HCT116 (cell line): ENCODE measurements at regions not wholly inside any gene's neighbourhood (a gene's known extent, or its start where the extent isn't known, plus 50 kb on each side); places are given as distances from the start of the nearest gene placed in this dataset.

Experiments
- ATAC-seq: fragments of 200-7000 bp; cut with Tn5 transposase; 2 replicates; pipeline ENCODE4 v1.9.1; 2020; ENCODE audit warnings: mild to moderate bottlenecking, moderate library complexity
- BruUV-seq: library from RNA; stranded (reverse); fragments of 400-500 nt; replicated peaks from 2 replicates; lab custom pipeline; 2021; lab: Mats Ljungman, UMichigan
- CTCF ChIA-PET: fragments of 300-600 bp; sonication (Branson Sonifier 250); formaldehyde crosslinking; loops from one replicate; lab custom pipeline; 2021; ENCODE audit warnings: antibody characterized with exemption; lab: Charles Lee
- POLR2A ChIA-PET: fragments of 300-600, 350-600 bp; sonication (Branson Sonifier 250); formaldehyde crosslinking; loops from one replicate; lab custom pipeline; 2021; ENCODE audit warnings: antibody characterized with exemption; lab: Charles Lee
- RAD21 ChIA-PET, 2 experiments: fragments of 300-600 bp; sonication (Branson Sonifier 250); formaldehyde crosslinking; loops; one replicate each; lab custom pipeline; 2023; ENCODE audit warnings: low total read pairs in 2 of 2; ENCODE audit not compliant: uncharacterized antibody in 2 of 2, unreplicated experiment in 2 of 2, low non-redundant PET in 1 of 2; lab: Charles Lee
- DNase-seq: peaks from one replicate; pipeline ENCODE4 v3.0.0-alpha.2; 2010; ENCODE audit warnings: low read depth, low spot score
- H2AFZ ChIP-seq: fragments of 200-600 bp; shearing (Covaris generic), sonication (generic); 2 replicates; pipeline ENCODE4 v1.6.1; 2017; ENCODE audit warnings: low read depth, mixed run types, mixed read lengths, antibody characterized with exemption, low read length; ENCODE audit not compliant: poor library complexity, severe bottlenecking
- H3K27ac ChIP-seq: 2 replicates; pipeline ENCODE4 v1.5.1; 2012; ENCODE audit warnings: low read depth, low read length
- H3K27me3 ChIP-seq: fragments of 200-600 bp; sonication (generic); 2 replicates; pipeline ENCODE4 v1.6.1; 2016; ENCODE audit warnings: mixed run types, low read length, mixed read lengths; ENCODE audit not compliant: insufficient read depth
- H3K36me3 ChIP-seq, 2 experiments: fragments of 200-500 bp in 1 of 2; fragments of 200-600 bp in 1 of 2; sonication (Bioruptor generic) in 1 of 2; sonication (generic) in 1 of 2; 2 replicates each; pipeline versions ENCODE4 v1.5.1 to v1.6.1; 2014 to 2016; ENCODE audit warnings: low read length in 2 of 2, inconsistent platforms in 1 of 2, mixed read lengths in 1 of 2, mixed run types in 1 of 2; ENCODE audit not compliant: insufficient read depth in 2 of 2, control insufficient read depth in 1 of 2
- H3K4me1 ChIP-seq, 2 experiments: fragments of 200-600 bp in 1 of 2; sonication (generic) in 1 of 2; 2 replicates each; pipeline versions ENCODE4 v1.5.1 to v1.6.1; 2012 to 2017; ENCODE audit warnings: low read length in 2 of 2, inconsistent platforms in 1 of 2, mild to moderate bottlenecking in 1 of 2, mixed read lengths in 1 of 2, mixed run types in 1 of 2, moderate library complexity in 1 of 2; ENCODE audit not compliant: insufficient read depth in 2 of 2, control insufficient read depth in 1 of 2
- H3K4me2 ChIP-seq: fragments of 200-600 bp; sonication (generic); 2 replicates; pipeline ENCODE4 v1.6.1; 2017; ENCODE audit warnings: mixed run types, low read length, mixed read lengths
- H3K4me3 ChIP-seq, 2 experiments: fragments of 200-600 bp in 1 of 2; sonication (generic) in 1 of 2; replicated peaks in 1 of 2; 2 replicates each; pipeline ENCODE4 v1.5.1; 2011 to 2016; ENCODE audit warnings: low read length in 2 of 2, control low read depth in 1 of 2, low read depth in 1 of 2, mild to moderate bottlenecking in 1 of 2, mixed read lengths in 1 of 2, mixed run types in 1 of 2
- H3K79me2 ChIP-seq: fragments of 200-600 bp; sonication (generic); 2 replicates; pipeline ENCODE4 v1.6.1; 2017; ENCODE audit warnings: mild to moderate bottlenecking, mixed run types, low read length, moderate library complexity, mixed read lengths; ENCODE audit not compliant: insufficient read depth
- H3K9ac ChIP-seq: fragments of 200-600 bp; sonication (generic); 2 replicates; pipeline ENCODE4 v1.6.1; 2016; ENCODE audit warnings: low read length, mixed read lengths
- H3K9me2 ChIP-seq: fragments of 200-600 bp; sonication (generic), shearing (Covaris generic); 2 replicates; pipeline ENCODE4 v1.6.1; 2017; ENCODE audit warnings: mixed run types, mild to moderate bottlenecking, moderate library complexity; ENCODE audit not compliant: insufficient read depth
- H3K9me3 ChIP-seq, 2 experiments: fragments of 200-500 bp in 1 of 2; fragments of 200-600 bp in 1 of 2; sonication (Bioruptor generic) in 1 of 2; sonication (generic) in 1 of 2; 2 replicates each; pipeline ENCODE4 v1.6.1; 2014 to 2017; ENCODE audit warnings: low read length in 2 of 2, mixed read lengths in 2 of 2, inconsistent platforms in 1 of 2, low read depth in 1 of 2, mild to moderate bottlenecking in 1 of 2, mixed run types in 1 of 2, moderate library complexity in 1 of 2; ENCODE audit not compliant: control insufficient read depth in 1 of 2, insufficient read depth in 1 of 2
- H4K20me1 ChIP-seq: fragments of 200-600 bp; sonication (generic), shearing (Covaris generic); 2 replicates; pipeline ENCODE4 v1.6.1; 2017; ENCODE audit warnings: mixed run types, mild to moderate bottlenecking, moderate library complexity; ENCODE audit not compliant: insufficient read depth
- ATF3 ChIP-seq: IDR thresholded peaks from 2 replicates; pipeline ENCODE4 v1.6.1; 2012
- CBX3 ChIP-seq: IDR thresholded peaks from 2 replicates; pipeline ENCODE4 v1.6.1; 2012; ENCODE audit warnings: low read depth
- CEBPB ChIP-seq: IDR thresholded peaks from 2 replicates; pipeline ENCODE4 v1.6.1; 2012; ENCODE audit warnings: low read depth
- EZH2 ChIP-seq: fragments of 200-600 bp; sonication (generic); IDR thresholded peaks from 2 replicates; pipeline ENCODE4 v1.6.1; 2017; ENCODE audit warnings: antibody characterized with exemption, mixed run types
- EZH2phosphoT487 ChIP-seq: fragments of 200-600 bp; IDR thresholded peaks from 2 replicates; pipeline ENCODE4 v1.6.1; 2018; ENCODE audit warnings: antibody characterized with exemption, borderline replicate concordance
- FOSL1 ChIP-seq: IDR thresholded peaks from 2 replicates; pipeline ENCODE4 v1.6.1; 2012; ENCODE audit warnings: low read depth
- MAX ChIP-seq: IDR thresholded peaks from 2 replicates; pipeline ENCODE4 v1.6.1; 2012
- POLR2A ChIP-seq: IDR thresholded peaks from 2 replicates; pipeline ENCODE4 v1.7.0; 2011; ENCODE audit warnings: borderline replicate concordance; ENCODE audit not compliant: insufficient read depth, insufficient read length; ENCODE audit errors: extremely low read depth
- RAD21 ChIP-seq: IDR thresholded peaks from 2 replicates; pipeline ENCODE4 v1.6.1; 2012; ENCODE audit warnings: low read depth, mild to moderate bottlenecking
- TCF7L2 ChIP-seq: IDR thresholded peaks from 2 replicates; pipeline ENCODE4 v1.7.0; 2011; ENCODE audit warnings: borderline replicate concordance, inconsistent platforms; ENCODE audit not compliant: insufficient read depth, insufficient read length; ENCODE audit errors: extremely low read depth
- intact Hi-C: fragments of 100-400 bp; cut with micrococcal nuclease; formaldehyde crosslinking; loops from 2 replicates; pipeline ENCODE4 v1.10.0; 2022
- TF ChIP-seq, protein P1 (sequence below): IDR thresholded peaks from 2 replicates; pipeline ENCODE4 v1.6.1; 2012; ENCODE audit warnings: low read depth

DNA sequence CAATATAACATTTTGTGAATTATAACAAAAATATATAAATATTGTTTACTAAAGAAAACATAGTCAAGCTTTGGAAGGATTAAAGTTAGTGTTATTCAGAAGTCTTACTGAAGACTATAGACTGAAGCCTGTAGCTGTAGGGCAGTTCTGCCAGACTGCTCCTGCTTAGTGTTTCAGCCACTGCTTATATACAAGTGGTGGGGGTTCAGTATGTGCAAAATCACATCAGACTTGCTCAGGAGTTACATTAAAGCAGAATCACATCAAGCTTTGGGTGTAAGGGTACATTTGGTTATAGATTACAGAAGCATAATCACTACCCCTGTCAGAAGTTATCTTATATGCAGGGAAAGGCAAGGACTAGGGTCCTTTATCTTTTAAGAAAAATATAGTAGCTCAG lies 653.8 kb downstream of the ANKRD7 start (continued):
- TF ChIP-seq, protein P1, sequence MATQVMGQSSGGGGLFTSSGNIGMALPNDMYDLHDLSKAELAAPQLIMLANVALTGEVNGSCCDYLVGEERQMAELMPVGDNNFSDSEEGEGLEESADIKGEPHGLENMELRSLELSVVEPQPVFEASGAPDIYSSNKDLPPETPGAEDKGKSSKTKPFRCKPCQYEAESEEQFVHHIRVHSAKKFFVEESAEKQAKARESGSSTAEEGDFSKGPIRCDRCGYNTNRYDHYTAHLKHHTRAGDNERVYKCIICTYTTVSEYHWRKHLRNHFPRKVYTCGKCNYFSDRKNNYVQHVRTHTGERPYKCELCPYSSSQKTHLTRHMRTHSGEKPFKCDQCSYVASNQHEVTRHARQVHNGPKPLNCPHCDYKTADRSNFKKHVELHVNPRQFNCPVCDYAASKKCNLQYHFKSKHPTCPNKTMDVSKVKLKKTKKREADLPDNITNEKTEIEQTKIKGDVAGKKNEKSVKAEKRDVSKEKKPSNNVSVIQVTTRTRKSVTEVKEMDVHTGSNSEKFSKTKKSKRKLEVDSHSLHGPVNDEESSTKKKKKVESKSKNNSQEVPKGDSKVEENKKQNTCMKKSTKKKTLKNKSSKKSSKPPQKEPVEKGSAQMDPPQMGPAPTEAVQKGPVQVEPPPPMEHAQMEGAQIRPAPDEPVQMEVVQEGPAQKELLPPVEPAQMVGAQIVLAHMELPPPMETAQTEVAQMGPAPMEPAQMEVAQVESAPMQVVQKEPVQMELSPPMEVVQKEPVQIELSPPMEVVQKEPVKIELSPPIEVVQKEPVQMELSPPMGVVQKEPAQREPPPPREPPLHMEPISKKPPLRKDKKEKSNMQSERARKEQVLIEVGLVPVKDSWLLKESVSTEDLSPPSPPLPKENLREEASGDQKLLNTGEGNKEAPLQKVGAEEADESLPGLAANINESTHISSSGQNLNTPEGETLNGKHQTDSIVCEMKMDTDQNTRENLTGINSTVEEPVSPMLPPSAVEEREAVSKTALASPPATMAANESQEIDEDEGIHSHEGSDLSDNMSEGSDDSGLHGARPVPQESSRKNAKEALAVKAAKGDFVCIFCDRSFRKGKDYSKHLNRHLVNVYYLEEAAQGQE, result no peak

DNA sequence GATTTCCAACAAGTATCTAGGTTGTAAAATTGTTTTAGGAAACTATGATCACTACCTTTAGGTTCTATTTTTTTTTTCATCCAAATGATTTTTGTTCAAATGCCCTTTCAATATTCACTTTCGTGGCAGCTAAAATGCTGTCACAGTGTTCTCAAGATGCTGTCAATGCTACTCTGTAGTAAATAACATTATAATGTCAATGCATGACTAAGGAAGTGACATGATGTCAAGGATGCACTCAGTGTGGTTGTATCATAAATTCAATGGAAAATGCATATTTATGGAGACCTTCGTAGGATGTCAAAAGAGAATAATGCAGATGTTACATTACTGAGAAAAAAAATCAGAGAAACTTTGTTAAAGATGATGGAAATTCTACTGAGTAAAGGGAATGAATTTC lies 673.8 kb downstream of the ANKRD7 start:
- TF ChIP-seq CEBPB (no peak), CBX3 (no peak), POLR2A (no peak), EZH2phosphoT487 (no peak), FOSL1 (no peak), RAD21 (no peak), EZH2 (no peak), MAX (no peak), ATF3 (no peak), TCF7L2 (no peak)
- ATAC-seq, result no peak
- CTCF ChIA-PET, result no interaction called here

More for the DNA sequence above, 673.8 kb downstream of the ANKRD7 start:
- BruUV-seq, result no TSS peak
- Histone ChIP-seq H3K79me2 (no peaks in the 10 kb centered on the region), H3K4me3 (no peak overlapping the region), H3K9me2 (no peaks in the 10 kb centered on the region), H3K27ac (no peak overlapping the region), H4K20me1 (no peaks in the 10 kb centered on the region), H3K9me3 (no peaks in the 10 kb centered on the region), H3K27me3 (no peaks in the 10 kb centered on the region), H3K36me3 (no peaks in the 10 kb centered on the region), H3K9ac (no peak overlapping the region), H3K4me2 (no peak overlapping the region), H3K4me1 (no peaks in the 10 kb centered on the region), H2AFZ (no peak overlapping the region)
- POLR2A ChIA-PET, result no interaction called here
- RAD21 ChIA-PET, result no interaction called here
- no peak for DNase-seq
- intact Hi-C loops, result no loop called here
